ENCODE measurements at regions not wholly inside any gene's neighbourhood (a gene's known extent, or its start where the extent isn't known, plus 50 kb on each side); places are given as distances from the start of the nearest gene placed in this dataset.
"Not testable (repeated sequence)": the region's sequence is repeated elsewhere in the genome, so short reads cannot be mapped to it uniquely, and the experiment has no call there.

DNA sequence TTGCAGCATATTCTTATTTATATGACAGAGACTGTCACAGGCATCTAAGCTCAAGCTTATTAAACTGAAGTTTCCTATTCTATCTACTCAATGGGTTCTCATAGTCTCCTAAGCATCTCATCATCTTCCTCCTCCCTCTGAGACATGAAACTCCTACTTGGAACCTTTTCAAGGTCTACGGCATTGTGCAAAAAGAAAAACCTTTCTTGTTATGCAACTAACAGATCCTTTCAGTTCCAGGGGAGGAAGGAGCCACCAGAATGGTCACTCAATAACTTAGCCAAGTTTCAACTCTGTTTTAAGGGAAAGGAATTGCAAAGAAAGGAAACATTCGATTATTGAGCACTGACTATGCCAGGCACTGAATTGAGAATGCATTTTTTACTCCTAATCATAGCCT, 98.1 kb upstream of the RRN3 start:
- TF ChIP-seq POLR2AphosphoS5, POLR2A (IDR thresholded peaks at IDR 0.05; ENCODE audit: low read depth, low read length): not testable (repeated sequence)
